K562 (cell line): ENCODE measurements at regions not wholly inside any gene's neighbourhood (a gene's known extent, or its start where the extent isn't known, plus 50 kb on each side); places are given as distances from the start of the nearest gene placed in this dataset.

Experiments
- ATAC-seq: fragments of 200-7000 bp; cut with Tn5 transposase; 3 replicates; pipeline ENCODE4 v1.9.1; 2020; ENCODE audit warnings: moderate library complexity
- BruUV-seq: library from RNA; stranded (reverse); fragments of 400-500 nt; replicated peaks from 2 replicates; lab custom pipeline; 2021; lab: Mats Ljungman, UMichigan
- CTCF ChIA-PET: fragments of 300-600 bp; formaldehyde crosslinking; extraction: SDS; loops from one replicate; lab custom pipeline; 2021; ENCODE audit warnings: low intra/inter-chr PET ratio; lab: Yijun Ruan, JAX
- POLR2A ChIA-PET: fragments of 300-600, 350-650 bp; sonication (Branson Sonifier 250); formaldehyde crosslinking; extraction: SDS; loops from one replicate; lab custom pipeline; 2021; ENCODE audit warnings: antibody characterized with exemption, inconsistent platforms; lab: Yijun Ruan, JAX
- DNase-seq, 4 experiments: peaks; one replicate each; pipeline versions ENCODE4 v3.0.0 to v3.0.0-alpha.2; 2011 to 2018; ENCODE audit warnings: low spot score in 3 of 4, mixed read lengths in 3 of 4; ENCODE audit errors: extremely low read depth in 1 of 4
- FAIRE-seq: peaks from 2 replicates; lab custom pipeline; 2011; peaks lifted over from hg19 to GRCh38; lab: Jason Lieb, UNC
- H2AFZ ChIP-seq: 2 replicates; pipeline ENCODE4 v1.6.0; 2011; ENCODE audit warnings: low read depth, low read length, control low read depth, inconsistent platforms
- H3K27ac ChIP-seq: fragments of 200-600 bp; 3 replicates; pipeline ENCODE4 v1.8.0; 2011; ENCODE audit warnings: low read depth, mild to moderate bottlenecking, control low read depth, inconsistent platforms, low read length, moderate library complexity, mixed read lengths; ENCODE audit errors: extremely low read depth
- H3K27me3 ChIP-seq, 2 experiments: fragments of 300-600 bp in 1 of 2; 2 replicates in 1 of 2; 3 replicates in 1 of 2; pipeline versions ENCODE4 v1.6.0 to v1.8.0; 2011; ENCODE audit warnings: inconsistent platforms in 2 of 2, low read length in 2 of 2, mild to moderate bottlenecking in 1 of 2, mixed read lengths in 1 of 2, moderate library complexity in 1 of 2; ENCODE audit not compliant: control insufficient read depth in 2 of 2, insufficient read depth in 2 of 2
- H3K36me3 ChIP-seq: fragments of 300-600 bp; 3 replicates; pipeline ENCODE4 v1.8.0; 2011; ENCODE audit warnings: mild to moderate bottlenecking, low read length, inconsistent platforms; ENCODE audit not compliant: control insufficient read depth, insufficient read depth
- H3K4me1 ChIP-seq, 2 experiments: fragments of 200-600 bp in 1 of 2; replicated peaks in 1 of 2; 2 replicates in 1 of 2; 3 replicates in 1 of 2; pipeline versions ENCODE4 v1.5.1 to v1.8.0; 2011; ENCODE audit warnings: inconsistent platforms in 2 of 2, low read length in 2 of 2, mild to moderate bottlenecking in 1 of 2, mixed read lengths in 1 of 2, moderate library complexity in 1 of 2; ENCODE audit not compliant: control insufficient read depth in 2 of 2, insufficient read depth in 2 of 2
- H3K4me2 ChIP-seq: 2 replicates; pipeline ENCODE4 v1.6.1; 2011; ENCODE audit warnings: low read length, control low read depth, inconsistent platforms, mixed read lengths; ENCODE audit not compliant: insufficient read depth
- H3K4me3 ChIP-seq: fragments of 200-600 bp; sonication (generic), shearing (Covaris generic); 2 replicates; pipeline ENCODE4 v1.5.1; 2016; ENCODE audit warnings: control low read depth, inconsistent platforms
- H3K79me2 ChIP-seq: fragments of 200-600 bp; 3 replicates; pipeline ENCODE4 v1.8.0; 2011; ENCODE audit warnings: low read length, inconsistent platforms; ENCODE audit not compliant: control insufficient read depth, insufficient read depth
- H3K9ac ChIP-seq, 2 experiments: 2 replicates each; pipeline versions ENCODE4 v1.6.0 to v1.6.1; 2011; ENCODE audit warnings: low read depth in 2 of 2, low read length in 2 of 2, control low read depth in 1 of 2, inconsistent platforms in 1 of 2, mild to moderate bottlenecking in 1 of 2, mixed read lengths in 1 of 2; ENCODE audit not compliant: insufficient read depth in 1 of 2
- H3K9me1 ChIP-seq: one replicate; pipeline ENCODE4 v1.6.0; 2011; ENCODE audit warnings: inconsistent platforms, mild to moderate bottlenecking, low read length, moderate library complexity; ENCODE audit not compliant: control insufficient read depth, insufficient read depth
- H3K9me3 ChIP-seq: replicated peaks from 2 replicates; pipeline ENCODE4 v1.5.1; 2011; ENCODE audit warnings: low read depth, low read length, inconsistent platforms; ENCODE audit not compliant: control insufficient read depth, insufficient read depth
- H4K20me1 ChIP-seq: replicated peaks from 2 replicates; pipeline ENCODE4 v1.6.1; 2011; ENCODE audit warnings: low read length, inconsistent platforms, mixed read lengths; ENCODE audit not compliant: control insufficient read depth, insufficient read depth
- KDM2B ChIP-seq: fragments of 250-450 bp; sonication (Bioruptor Pico); IDR thresholded peaks from 2 replicates; pipeline ENCODE4 v1.8.0; 2021; ENCODE audit warnings: mild to moderate bottlenecking, moderate library complexity
- RREB1 ChIP-seq: fragments of 250-450 bp; sonication (Bioruptor Pico); IDR thresholded peaks from 2 replicates; pipeline ENCODE4 v1.4.0; 2020
- SRF ChIP-seq, 2 experiments: fragments of 250-450, 450-650 bp in 1 of 2; sonication (Bioruptor Pico) in 1 of 2; sonication (generic) in 1 of 2; formaldehyde crosslinking; IDR thresholded peaks; 2 replicates each; pipeline versions ENCODE4 v1.5.0 to v1.5.1; 2020 to 2022; ENCODE audit warnings: mild to moderate bottlenecking in 1 of 2, missing genetic modification reagents in 1 of 2
- ZNF57 ChIP-seq: fragments of 450-650 bp; formaldehyde crosslinking; IDR thresholded peaks from 2 replicates; pipeline ENCODE4 v1.4.0; 2020; ENCODE audit warnings: mild to moderate bottlenecking, moderate library complexity
- WGBS: fragments of 100-300 bp; shearing (Covaris generic); methylation state at CpG from one replicate; pipeline ENCODE4 v1.1.6; 2016; ENCODE audit warnings: low coverage, mixed read lengths; ENCODE audit not compliant: insufficient coverage; ENCODE audit errors: missing lambda C conversion rate; 5-methylcytosine and 5-hydroxymethylcytosine counted together
- in situ Hi-C: fragments of 300-500 bp; cut with MboI; formaldehyde crosslinking; loops from 4 replicates; pipeline ENCODE4 v1.15.0; 2018; ENCODE audit warnings: inconsistent platforms, mixed read lengths
- intact Hi-C: fragments of 100-400 bp; cut with micrococcal nuclease; formaldehyde crosslinking; loops from 2 replicates; pipeline ENCODE4 v1.14.2; 2022

DNA sequence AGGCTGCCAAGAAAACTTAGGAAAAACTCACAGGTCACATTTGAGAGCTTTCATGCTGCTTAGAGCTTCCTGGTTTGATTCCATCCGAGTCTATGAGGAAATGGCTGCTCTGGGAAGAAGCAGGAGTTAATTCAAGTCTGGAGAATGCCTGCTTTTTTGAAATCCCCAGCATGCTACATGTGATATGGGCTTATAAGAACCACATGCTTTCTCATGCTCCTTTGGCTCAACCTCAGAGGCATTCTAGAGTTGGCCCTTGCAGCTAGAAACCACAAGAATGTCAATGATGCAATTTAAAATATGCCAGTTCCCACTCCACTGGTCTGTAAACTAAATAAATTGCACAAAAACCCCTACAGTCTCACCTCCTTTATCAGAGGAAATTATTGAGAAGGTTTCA lies 142.9 kb upstream of the OLIG3 start:
- Histone ChIP-seq H4K20me1 (no peaks in the 10 kb centered on the region), H3K4me1 (no peaks in the 10 kb centered on the region), H3K36me3 (no peaks in the 10 kb centered on the region), H3K9me3 (no peaks in the 10 kb centered on the region), H3K27ac (no peak overlapping the region), H3K4me2 (no peak overlapping the region), H3K27me3 (peaks cover 4 to 14% of the 10 kb centered on the region in 2 experiments; a peak in 4 of 5 replicates), H3K79me2 (no peaks in the 10 kb centered on the region), H2AFZ (no peak overlapping the region), H3K9me1 (no peaks in the 10 kb centered on the region), H3K4me3 (no peak overlapping the region), H3K9ac (no peak overlapping the region)
- FAIRE-seq: no peak
- WGBS: 0% methylated on average over 1 of the region's 1 CpG
- intact Hi-C loops (no loop called here), in situ Hi-C loops (loop anchor here (10.0 to 25.0 kb wide), 2 partner anchors 552 to 800 kb away; no protein-coding TSS in a partner anchor)
- CTCF ChIA-PET: no interaction called here
- POLR2A ChIA-PET: no interaction called here
- ATAC-seq: no peak
- no peak for TF ChIP-seq ZNF57 (CRISPR knock-in tag)
- no peak for TF ChIP-seq KDM2B (CRISPR knock-in tag)
- no peak for TF ChIP-seq RREB1 (CRISPR knock-in tag)
- TF ChIP-seq SRF (CRISPR knock-in tag; IDR thresholded peaks at IDR 0.05): no peak
- DNase-seq: no peak
- no TSS peak for BruUV-seq
